ENCODE measurements at regions not wholly inside any gene's neighbourhood (a gene's known extent, or its start where the extent isn't known, plus 50 kb on each side); places are given as distances from the start of the nearest gene placed in this dataset.

GRCh38 chr13:85535316-85536084, 263.7 kb downstream of the SLITRK6 start:
- DNase-seq, result peak; percentile 14

DNA sequence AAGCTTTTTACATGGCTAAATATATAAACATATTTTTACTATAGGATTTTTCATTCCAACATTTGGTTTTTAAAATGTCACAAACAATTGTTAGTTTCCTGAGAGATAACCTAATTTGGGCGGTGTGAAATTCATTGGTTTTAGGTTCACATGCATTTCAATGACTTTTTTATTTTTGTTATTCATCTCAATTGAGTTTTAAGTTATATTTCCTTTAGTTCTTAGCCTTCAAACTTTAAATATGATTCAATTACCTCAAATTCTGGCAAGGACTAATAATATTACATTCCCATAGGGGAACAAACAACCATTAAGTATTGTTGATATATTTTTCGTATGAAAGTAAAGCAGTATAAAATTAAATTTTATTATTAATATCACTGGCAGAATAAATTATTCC, 265.3 kb downstream of the SLITRK6 start:
- DNase-seq, result no peak

GRCh38 chr13:85529218-85529594, 270.0 kb downstream of the SLITRK6 start:
- DNase-seq, result peak; percentile 25

- DNase-seq, result peak; percentile 34
Measured at GRCh38 chr13:85528491-85529217, 270.6 kb downstream of the SLITRK6 start.

- peak; percentile 15 for DNase-seq
Measured at GRCh38 chr13:85527316-85527715, 271.9 kb downstream of the SLITRK6 start.

GRCh38 chr13:85525411-85525810, 273.8 kb downstream of the SLITRK6 start:
- no peak for DNase-seq

DNA sequence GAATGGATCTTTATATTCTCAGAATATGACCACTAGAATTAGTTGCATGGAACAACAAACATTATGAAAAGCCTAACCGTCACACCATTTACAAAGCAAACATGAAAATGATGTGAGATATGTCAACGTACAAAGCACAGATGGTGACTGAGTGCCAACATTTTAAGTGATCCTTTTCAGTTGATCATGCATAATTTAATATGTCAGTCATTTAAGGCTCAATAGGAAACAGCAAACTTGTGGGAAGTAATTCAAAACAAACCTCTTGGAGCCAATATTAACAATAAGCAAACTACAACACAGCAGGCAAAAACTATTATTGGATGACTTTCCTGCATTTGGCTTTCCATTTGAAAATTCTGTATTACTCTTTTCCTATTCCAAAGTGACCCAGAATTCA, 277.6 kb downstream of the SLITRK6 start:
- DNase-seq, result peak; percentile 96

GRCh38 chr13:85520445-85520844, 278.8 kb downstream of the SLITRK6 start:
- DNase-seq, result no peak

- no peak for DNase-seq
Measured at GRCh38 chr13:85519363-85519762, 279.9 kb downstream of the SLITRK6 start.

DNA sequence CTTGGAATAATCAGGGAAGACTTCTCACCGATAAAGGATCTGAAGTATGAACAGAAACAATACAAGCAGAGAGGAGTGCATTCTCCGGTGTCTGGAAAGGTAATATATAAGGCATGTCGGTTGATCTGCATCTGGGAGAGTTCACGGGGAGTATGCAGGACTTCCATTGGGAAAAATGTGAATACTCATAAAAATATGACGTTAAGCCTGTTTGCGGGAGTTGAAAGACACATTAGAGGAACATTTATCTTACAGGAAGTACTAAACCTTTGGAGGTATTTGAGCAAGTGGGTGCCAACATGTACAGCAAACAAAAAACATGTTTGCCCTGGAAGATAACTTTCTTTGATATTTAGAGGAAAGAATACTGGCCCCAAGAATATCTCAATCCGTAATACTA, 286.8 kb downstream of the SLITRK6 start:
- peak; percentile 55 for DNase-seq

GRCh38 chr13:85509512-85509911, 289.7 kb downstream of the SLITRK6 start:
- DNase-seq, result peak; percentile 92

- peak; percentile 56 for DNase-seq
Measured at GRCh38 chr13:85508683-85509329, 290.4 kb downstream of the SLITRK6 start.

DNA sequence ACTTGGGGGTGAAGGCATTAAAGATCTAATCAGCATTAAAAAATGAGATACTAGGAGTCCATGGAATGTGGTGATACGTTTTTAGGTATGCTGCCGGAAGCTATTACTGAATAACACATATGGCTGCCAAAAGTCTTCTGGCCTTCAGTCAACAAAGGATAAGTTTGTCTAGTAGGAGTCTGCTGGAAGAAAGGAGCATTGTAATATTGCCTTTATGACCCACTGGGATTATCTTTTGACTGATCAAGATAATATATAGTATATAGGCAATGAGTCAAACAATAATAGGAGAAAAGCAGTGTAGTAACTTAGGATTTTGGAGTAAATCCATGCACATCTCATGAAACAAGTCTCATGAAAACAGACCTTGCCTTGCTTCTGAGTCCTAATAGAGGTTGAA, 295.4 kb downstream of the SLITRK6 start:
- no peak for DNase-seq

DNA sequence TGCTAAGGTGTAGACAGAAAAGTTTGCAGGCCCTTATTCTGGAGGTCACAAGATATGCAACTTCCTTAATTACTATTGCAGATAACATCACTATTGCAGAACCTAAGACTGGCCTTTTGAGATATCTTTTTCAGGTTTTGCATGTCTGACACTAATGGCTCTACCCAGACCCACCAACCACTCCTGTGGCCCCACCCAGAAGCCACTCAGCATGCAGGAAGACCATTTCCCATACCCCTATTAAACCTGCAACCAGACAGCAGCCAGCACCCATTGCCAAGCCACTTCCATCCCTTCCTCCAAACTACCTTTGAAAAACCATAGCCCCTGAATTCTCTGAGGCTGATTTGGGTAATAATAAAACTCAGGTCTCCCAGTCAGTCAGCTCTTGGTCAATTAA, 297.6 kb downstream of the SLITRK6 start:
- DNase-seq, result no peak

GRCh38 chr13:85500696-85501256, 298.4 kb downstream of the SLITRK6 start:
- no peak for DNase-seq

DNA sequence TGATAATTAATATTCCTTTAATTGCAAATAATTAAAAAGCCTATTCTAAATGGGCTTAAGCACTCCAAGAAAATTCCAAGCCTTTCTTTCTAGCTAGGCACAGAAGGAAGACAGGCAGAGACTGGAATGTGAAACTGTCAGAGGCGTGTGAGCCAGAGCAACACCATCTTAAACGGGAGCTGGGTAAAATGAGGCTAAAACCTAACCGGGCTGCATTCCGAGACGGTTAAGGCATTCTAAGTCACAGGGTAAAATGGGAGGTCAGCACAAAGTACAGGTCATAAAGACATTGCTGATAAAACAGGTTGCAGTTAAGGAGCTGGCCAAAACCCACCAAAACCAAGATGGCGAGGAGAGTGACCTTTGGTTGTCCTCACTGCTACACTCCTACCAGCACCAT, 300.4 kb downstream of the SLITRK6 start:
- DNase-seq, result no peak

GRCh38 chr13:85497652-85498051, 301.6 kb downstream of the SLITRK6 start:
- DNase-seq, result no peak

GRCh38 chr13:85492283-85492682, 306.9 kb downstream of the SLITRK6 start:
- no peak for DNase-seq

DNA sequence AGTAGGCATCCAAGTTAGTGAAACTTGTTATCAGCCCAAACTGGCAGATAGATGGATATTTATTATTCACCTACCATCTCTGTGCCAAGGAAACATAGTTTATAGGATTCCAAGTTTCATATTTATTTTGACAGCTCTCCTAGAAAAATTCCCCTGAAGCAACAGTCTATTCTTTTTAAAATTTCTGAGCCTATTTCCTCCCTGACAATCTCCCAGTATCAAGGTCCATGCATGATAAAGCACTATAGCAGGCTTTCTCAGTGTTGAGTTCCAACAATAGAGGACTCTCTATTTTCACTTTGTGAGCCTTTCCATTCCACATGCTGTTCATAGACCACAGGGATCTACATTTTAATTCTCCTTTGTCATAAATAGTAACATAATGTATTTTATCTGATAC, 312.6 kb downstream of the SLITRK6 start:
- DNase-seq, result no peak

GRCh38 chr13:85473144-85473543, 326.1 kb downstream of the SLITRK6 start:
- DNase-seq, result no peak

DNA sequence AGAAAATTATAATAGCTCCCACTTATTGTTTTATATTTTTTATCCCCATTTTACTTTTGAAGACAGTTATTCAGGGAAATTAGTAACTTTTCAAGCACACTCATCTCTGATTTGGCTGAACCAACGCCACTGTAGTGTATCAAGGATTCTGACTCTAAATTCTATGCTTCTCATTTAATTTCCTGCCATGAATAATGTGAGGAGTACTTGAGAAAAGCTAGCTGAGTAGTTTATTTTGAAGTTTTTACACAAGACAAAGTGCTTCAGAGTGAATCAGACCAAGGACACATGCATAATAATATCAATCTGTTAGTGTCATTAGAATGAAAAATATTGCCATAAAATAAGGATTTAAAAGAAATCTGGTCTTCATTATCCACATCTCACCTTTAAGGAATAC, 329.9 kb downstream of the SLITRK6 start:
- no peak for DNase-seq

GRCh38 chr13:85462792-85463425, 336.3 kb downstream of the SLITRK6 start:
- DNase-seq, result no peak

DNA sequence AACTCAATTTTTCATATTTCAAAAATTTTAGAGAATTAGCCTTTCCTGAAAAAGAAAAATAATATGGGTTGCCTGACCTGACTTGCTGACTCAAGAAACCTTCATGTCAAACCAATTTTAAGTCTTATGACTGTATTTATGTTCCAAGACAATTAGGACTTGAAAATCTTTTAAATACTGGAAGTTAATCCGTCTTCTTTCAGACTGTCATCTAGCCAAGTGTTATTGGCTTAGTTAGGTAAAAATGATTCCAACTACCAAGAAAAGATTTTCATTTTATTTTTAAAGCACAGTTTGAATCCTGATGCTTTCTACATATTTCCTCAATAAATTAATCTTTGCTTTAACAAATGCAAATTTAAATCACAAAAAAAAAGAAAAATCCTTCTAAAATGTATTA, 337.6 kb downstream of the SLITRK6 start:
- DNase-seq, result no peak

Data from NCI-H146 (cell line).